Lower leg skin (tissue), 3 donors: ENCODE measurements at regions not wholly inside any gene's neighbourhood (a gene's known extent, or its start where the extent isn't known, plus 50 kb on each side); places are given as distances from the start of the nearest gene placed in this dataset.

Experiments
- POLR2A ChIP-seq, 2 donors: fragments of 450-650 bp; IDR thresholded peaks; one replicate each; pipeline ENCODE4 v1.6.1; 2016 to 2017; ENCODE audit warnings: antibody characterized with exemption in 2 of 2, mild to moderate bottlenecking in 1 of 2, moderate library complexity in 1 of 2
- TF ChIP-seq, protein P1 (sequence below), 3 donors: fragments of 450-650 bp; IDR thresholded peaks; one replicate each; pipeline ENCODE4 v1.5.1; 2016; ENCODE audit warnings: antibody characterized with exemption in 3 of 3, mild to moderate bottlenecking in 3 of 3, moderate library complexity in 2 of 3

DNA sequence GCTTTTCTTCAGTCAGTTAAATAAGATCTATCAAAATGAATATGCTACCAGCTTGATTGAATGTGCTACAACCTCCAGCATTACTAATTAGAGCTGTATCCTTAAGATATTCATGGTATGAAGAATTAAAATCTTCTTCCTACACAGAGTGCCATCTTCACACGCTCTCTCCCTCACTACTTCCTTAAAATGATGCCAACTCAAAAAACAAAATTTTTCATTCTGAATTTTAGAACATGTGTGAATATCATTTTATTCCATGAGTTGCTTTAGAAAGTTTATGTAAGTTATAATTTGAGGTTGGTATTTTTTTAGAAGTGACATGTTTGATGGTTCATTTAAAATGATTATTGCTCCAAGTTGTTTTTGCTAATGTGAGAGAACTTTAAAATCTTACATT is 407.5 kb upstream of the CELF2 start:
- TF ChIP-seq, protein P1, sequence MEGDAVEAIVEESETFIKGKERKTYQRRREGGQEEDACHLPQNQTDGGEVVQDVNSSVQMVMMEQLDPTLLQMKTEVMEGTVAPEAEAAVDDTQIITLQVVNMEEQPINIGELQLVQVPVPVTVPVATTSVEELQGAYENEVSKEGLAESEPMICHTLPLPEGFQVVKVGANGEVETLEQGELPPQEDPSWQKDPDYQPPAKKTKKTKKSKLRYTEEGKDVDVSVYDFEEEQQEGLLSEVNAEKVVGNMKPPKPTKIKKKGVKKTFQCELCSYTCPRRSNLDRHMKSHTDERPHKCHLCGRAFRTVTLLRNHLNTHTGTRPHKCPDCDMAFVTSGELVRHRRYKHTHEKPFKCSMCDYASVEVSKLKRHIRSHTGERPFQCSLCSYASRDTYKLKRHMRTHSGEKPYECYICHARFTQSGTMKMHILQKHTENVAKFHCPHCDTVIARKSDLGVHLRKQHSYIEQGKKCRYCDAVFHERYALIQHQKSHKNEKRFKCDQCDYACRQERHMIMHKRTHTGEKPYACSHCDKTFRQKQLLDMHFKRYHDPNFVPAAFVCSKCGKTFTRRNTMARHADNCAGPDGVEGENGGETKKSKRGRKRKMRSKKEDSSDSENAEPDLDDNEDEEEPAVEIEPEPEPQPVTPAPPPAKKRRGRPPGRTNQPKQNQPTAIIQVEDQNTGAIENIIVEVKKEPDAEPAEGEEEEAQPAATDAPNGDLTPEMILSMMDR (IDR thresholded peaks at IDR 0.05) = no peak
- no peak for TF ChIP-seq POLR2A (IDR thresholded peaks at IDR 0.05)
